ENCODE measurements at regions not wholly inside any gene's neighbourhood (a gene's known extent, or its start where the extent isn't known, plus 50 kb on each side); places are given as distances from the start of the nearest gene placed in this dataset.

DNA sequence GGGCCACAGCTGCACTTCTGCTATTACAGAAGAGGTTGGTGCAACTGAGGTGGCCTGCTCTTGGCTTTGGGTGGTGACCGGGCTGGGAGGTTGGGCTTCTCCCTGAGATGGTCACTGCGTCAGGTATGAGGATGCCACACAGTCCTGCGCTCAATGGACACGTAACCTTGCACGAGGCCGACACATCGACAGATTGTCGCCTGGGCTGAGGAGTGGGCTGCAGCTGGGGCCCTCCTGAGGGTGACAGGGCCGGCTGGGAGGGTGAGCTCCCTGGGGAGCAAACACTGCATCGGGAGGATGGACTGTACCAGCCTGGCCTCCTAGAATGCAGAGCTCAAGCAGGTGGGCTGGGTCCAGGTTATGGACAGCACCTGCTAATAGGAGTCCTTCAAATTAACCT lies 261.1 kb upstream of the ADAMTS16 start:
- TF ChIP-seq EP300 (IDR thresholded peaks at IDR 0.05) (no peak), POLR2A (IDR thresholded peaks at IDR 0.05) (no peak), POLR2AphosphoS5 (IDR thresholded peaks at IDR 0.05) (no peak)
- TF ChIP-seq, protein P1, sequence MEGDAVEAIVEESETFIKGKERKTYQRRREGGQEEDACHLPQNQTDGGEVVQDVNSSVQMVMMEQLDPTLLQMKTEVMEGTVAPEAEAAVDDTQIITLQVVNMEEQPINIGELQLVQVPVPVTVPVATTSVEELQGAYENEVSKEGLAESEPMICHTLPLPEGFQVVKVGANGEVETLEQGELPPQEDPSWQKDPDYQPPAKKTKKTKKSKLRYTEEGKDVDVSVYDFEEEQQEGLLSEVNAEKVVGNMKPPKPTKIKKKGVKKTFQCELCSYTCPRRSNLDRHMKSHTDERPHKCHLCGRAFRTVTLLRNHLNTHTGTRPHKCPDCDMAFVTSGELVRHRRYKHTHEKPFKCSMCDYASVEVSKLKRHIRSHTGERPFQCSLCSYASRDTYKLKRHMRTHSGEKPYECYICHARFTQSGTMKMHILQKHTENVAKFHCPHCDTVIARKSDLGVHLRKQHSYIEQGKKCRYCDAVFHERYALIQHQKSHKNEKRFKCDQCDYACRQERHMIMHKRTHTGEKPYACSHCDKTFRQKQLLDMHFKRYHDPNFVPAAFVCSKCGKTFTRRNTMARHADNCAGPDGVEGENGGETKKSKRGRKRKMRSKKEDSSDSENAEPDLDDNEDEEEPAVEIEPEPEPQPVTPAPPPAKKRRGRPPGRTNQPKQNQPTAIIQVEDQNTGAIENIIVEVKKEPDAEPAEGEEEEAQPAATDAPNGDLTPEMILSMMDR (IDR thresholded peaks at IDR 0.05): no peak
